Skeletal muscle tissue (tissue), 3 donors: ENCODE measurements at regions not wholly inside any gene's neighbourhood (a gene's known extent, or its start where the extent isn't known, plus 50 kb on each side); places are given as distances from the start of the nearest gene placed in this dataset.

Experiments used
- H3K27ac ChIP-seq: one replicate; pipeline ENCODE4 v1.7.0; 2013; ENCODE audit warnings: mild to moderate bottlenecking, low read depth, low read length, inconsistent platforms
- H3K27me3 ChIP-seq, 3 donors: one replicate each; pipeline ENCODE4 v1.7.0; 2013; ENCODE audit warnings: low read length in 3 of 3; ENCODE audit not compliant: control insufficient read depth in 3 of 3, insufficient read depth in 3 of 3
- H3K36me3 ChIP-seq, 3 donors: one replicate each; pipeline ENCODE4 v1.7.0; 2013; ENCODE audit warnings: low read length in 3 of 3; ENCODE audit not compliant: control insufficient read depth in 3 of 3, insufficient read depth in 3 of 3
- H3K4me1 ChIP-seq, 3 donors: one replicate each; pipeline ENCODE4 v1.7.0; 2013; ENCODE audit warnings: low read length in 3 of 3, mild to moderate bottlenecking in 3 of 3; ENCODE audit not compliant: control insufficient read depth in 3 of 3, insufficient read depth in 3 of 3
- H3K4me3 ChIP-seq, 3 donors: one replicate each; pipeline ENCODE4 v1.7.0; 2013; ENCODE audit warnings: low read length in 3 of 3
- H3K9ac ChIP-seq, 3 donors: one replicate each; pipeline ENCODE4 v1.7.0; 2013; ENCODE audit warnings: low read length in 3 of 3, mild to moderate bottlenecking in 3 of 3, moderate library complexity in 2 of 3, low read depth in 1 of 3
- H3K9me3 ChIP-seq, 3 donors: one replicate each; pipeline ENCODE4 v1.7.0; 2013; ENCODE audit warnings: low read length in 3 of 3; ENCODE audit not compliant: control insufficient read depth in 3 of 3
- donor health status: Osteomylitis.

- no peak overlapping the region for H3K4me3 ChIP-seq
- no peak overlapping the region for H3K9ac ChIP-seq
These were observed 202.1 kb downstream of the TMEM26 start for GRCh38 chr10:61251089-61251488.

DNA sequence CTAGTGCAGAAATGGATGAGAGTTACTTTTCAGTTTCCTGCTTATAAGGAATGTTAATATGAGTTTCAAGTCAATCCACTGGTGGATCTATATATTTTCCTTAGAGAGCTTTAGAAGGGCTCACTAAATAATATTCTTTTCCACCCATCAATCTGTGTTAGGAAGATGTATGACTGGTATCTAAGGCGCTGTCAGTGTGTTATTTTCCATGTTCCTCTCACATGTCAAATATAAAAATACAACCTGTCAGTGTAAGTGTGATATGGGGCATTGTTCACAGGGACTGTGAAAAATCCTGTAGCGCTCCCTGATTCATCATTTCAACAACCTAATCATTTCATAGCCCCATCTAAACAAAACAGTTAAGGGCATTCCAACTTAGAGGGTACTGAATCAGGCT is 203.1 kb downstream of the TMEM26 start:
- no peak overlapping the region for H3K27ac ChIP-seq
- H3K36me3 ChIP-seq, result no peaks in the 10 kb centered on the region
- H3K4me1 ChIP-seq, result no peaks in the 10 kb centered on the region
- no peaks in the 10 kb centered on the region for H3K9me3 ChIP-seq
- H3K27me3 ChIP-seq, result no peaks in the 10 kb centered on the region
- no peak overlapping the region for H3K4me3 ChIP-seq
- no peak overlapping the region for H3K9ac ChIP-seq

More at GRCh38 chr10:61251089-61251488, 202.1 kb downstream of the TMEM26 start:
- Histone ChIP-seq H3K27ac (no peak overlapping the region), H3K27me3 (no peaks in the 10 kb centered on the region), H3K36me3 (no peaks in the 10 kb centered on the region), H3K4me1 (no peaks in the 10 kb centered on the region), H3K9me3 (no peaks in the 10 kb centered on the region)

DNA sequence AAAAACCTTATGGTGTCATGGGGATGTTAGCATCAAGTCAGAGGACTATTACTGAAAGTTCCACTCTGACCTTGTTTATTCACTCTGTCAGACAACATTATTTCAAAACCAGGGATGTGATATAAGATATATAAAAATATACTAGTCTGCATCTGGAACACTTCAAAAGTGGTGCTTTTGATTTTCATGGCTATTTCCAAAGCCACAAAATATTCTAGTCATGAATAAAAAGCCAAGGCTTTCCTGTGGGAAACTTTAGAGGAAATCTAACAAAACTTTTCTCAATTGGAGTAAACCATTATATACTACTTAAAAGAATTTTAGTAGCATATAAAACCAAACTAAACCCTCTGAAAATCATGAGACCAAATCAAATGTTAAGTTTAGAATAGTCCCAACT is 205.2 kb downstream of the TMEM26 start:
- Histone ChIP-seq H3K4me3 (no peak overlapping the region), H3K4me1 (no peaks in the 10 kb centered on the region), H3K27me3 (no peaks in the 10 kb centered on the region), H3K27ac (no peak overlapping the region), H3K9me3 (no peaks in the 10 kb centered on the region), H3K9ac (no peak overlapping the region), H3K36me3 (no peaks in the 10 kb centered on the region)

GRCh38 chr10:61244261-61244775 is 208.9 kb downstream of the TMEM26 start:
- H3K36me3 ChIP-seq, result no peaks in the 10 kb centered on the region
- no peak overlapping the region for H3K9ac ChIP-seq
- no peak overlapping the region for H3K27ac ChIP-seq

DNA sequence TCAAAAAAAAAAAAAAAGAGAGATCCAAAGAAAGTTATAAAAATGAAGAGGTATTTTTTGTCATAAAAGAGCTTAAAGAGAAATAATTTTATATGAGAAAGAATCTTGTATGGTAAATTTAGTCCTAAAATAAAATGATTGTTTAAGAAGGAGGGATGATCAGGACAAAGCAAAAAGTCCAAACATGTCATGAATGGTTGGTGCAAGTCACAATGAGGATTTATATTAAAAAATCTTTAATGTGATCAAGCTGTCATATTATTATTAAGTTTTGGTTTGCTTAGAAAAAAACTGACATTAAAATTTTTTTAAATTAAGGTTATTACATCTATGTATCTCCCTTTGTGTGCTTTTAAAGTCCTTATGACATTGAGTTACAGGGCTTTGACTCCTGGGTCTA is 220.4 kb downstream of the TMEM26 start:
- Histone ChIP-seq H3K4me3 (no peak overlapping the region), H3K9ac (no peak overlapping the region), H3K36me3 (no peaks in the 10 kb centered on the region), H3K9me3 (no peaks in the 10 kb centered on the region), H3K27me3 (no peaks in the 10 kb centered on the region), H3K4me1 (no peaks in the 10 kb centered on the region), H3K27ac (no peak overlapping the region)

More at GRCh38 chr10:61244261-61244775, 208.9 kb downstream of the TMEM26 start:
- Histone ChIP-seq H3K9me3 (no peaks in the 10 kb centered on the region), H3K27me3 (no peaks in the 10 kb centered on the region), H3K4me3 (no peak overlapping the region), H3K4me1 (no peaks in the 10 kb centered on the region)

DNA sequence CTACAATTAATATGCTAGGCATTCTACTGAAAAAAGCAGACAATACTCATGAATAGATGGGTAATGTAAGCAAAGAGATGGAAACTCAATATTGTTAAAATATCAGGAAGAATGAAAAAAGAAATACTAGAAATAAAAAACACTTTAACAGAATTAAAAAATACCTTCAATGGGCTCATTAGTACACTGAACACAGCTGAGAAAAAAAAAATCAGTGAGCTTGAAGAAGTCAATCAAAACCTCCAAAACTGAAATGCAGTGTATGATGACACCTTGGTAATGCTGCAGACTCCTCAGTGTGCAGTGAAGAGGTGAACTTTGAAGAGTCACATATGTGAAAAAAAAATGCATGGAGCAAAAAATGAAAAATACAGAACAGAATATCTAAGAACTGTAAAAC is 227.2 kb downstream of the TMEM26 start:
- Histone ChIP-seq H3K27ac (no peak overlapping the region), H3K36me3 (no peaks in the 10 kb centered on the region), H3K4me1 (no peaks in the 10 kb centered on the region), H3K4me3 (no peak overlapping the region), H3K9me3 (no peaks in the 10 kb centered on the region), H3K27me3 (no peaks in the 10 kb centered on the region), H3K9ac (no peak overlapping the region)

- no peaks in the 10 kb centered on the region for H3K36me3 ChIP-seq
- H3K9me3 ChIP-seq, result no peaks in the 10 kb centered on the region
- H3K4me3 ChIP-seq, result no peak overlapping the region
- no peaks in the 10 kb centered on the region for H3K4me1 ChIP-seq
- no peak overlapping the region for H3K9ac ChIP-seq
- H3K27ac ChIP-seq, result no peak overlapping the region
- no peaks in the 10 kb centered on the region for H3K27me3 ChIP-seq
These were observed 229.6 kb downstream of the TMEM26 start for GRCh38 chr10:61223576-61223975.

DNA sequence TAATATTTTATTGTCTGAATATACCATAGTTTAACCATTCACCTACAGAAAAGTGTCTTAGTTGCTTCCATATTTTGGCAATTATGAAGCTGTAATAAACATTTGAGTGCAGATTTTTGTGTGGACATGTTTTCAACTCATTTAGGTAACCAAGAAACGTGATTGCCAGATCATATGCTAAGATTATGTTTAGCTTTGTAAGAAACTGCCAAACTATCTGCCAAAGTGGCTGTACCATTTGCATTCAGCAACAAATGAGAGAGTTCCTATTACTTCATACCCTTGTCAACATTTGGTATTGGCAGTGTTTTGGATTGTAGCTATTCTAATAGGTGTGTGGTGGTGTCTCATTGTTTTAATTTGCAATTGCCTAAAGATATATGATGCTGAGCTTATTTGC is 233.5 kb downstream of the TMEM26 start:
- H3K9me3 ChIP-seq, result no peaks in the 10 kb centered on the region
- no peaks in the 10 kb centered on the region for H3K36me3 ChIP-seq
- no peak overlapping the region for H3K27ac ChIP-seq
- no peak overlapping the region for H3K9ac ChIP-seq
- no peak overlapping the region for H3K4me3 ChIP-seq
- no peaks in the 10 kb centered on the region for H3K27me3 ChIP-seq
- no peaks in the 10 kb centered on the region for H3K4me1 ChIP-seq

GRCh38 chr10:61217851-61218565 is 235.2 kb downstream of the TMEM26 start:
- Histone ChIP-seq H3K36me3 (no peaks in the 10 kb centered on the region), H3K27me3 (no peaks in the 10 kb centered on the region), H3K9ac (no peak overlapping the region), H3K9me3 (no peaks in the 10 kb centered on the region), H3K27ac (no peak overlapping the region), H3K4me3 (no peak overlapping the region), H3K4me1 (no peaks in the 10 kb centered on the region)

- H3K9ac ChIP-seq, result no peak overlapping the region
These were observed 237.9 kb downstream of the TMEM26 start for GRCh38 chr10:61215246-61215645.

More at GRCh38 chr10:61215246-61215645, 237.9 kb downstream of the TMEM26 start:
- Histone ChIP-seq H3K4me1 (no peaks in the 10 kb centered on the region), H3K9me3 (no peaks in the 10 kb centered on the region), H3K27ac (no peak overlapping the region), H3K4me3 (no peak overlapping the region), H3K36me3 (no peaks in the 10 kb centered on the region), H3K27me3 (no peaks in the 10 kb centered on the region)
